Esophagus squamous epithelium (tissue), 4 donors: ENCODE measurements at regions not wholly inside any gene's neighbourhood (a gene's known extent, or its start where the extent isn't known, plus 50 kb on each side); places are given as distances from the start of the nearest gene placed in this dataset.

Experiments used
- POLR2A ChIP-seq, 4 donors: fragments of 450-650 bp; IDR thresholded peaks; one replicate each; pipeline ENCODE4 v1.6.1; 2017; ENCODE audit warnings: antibody characterized with exemption in 4 of 4, mild to moderate bottlenecking in 4 of 4, moderate library complexity in 3 of 4
- TF ChIP-seq, protein P1 (sequence below), 6 experiments: fragments of 450-650 bp in 4 of 6; fragments of 200-600 bp in 2 of 6; sonication (generic) in 2 of 6; IDR thresholded peaks; one replicate each; pipeline ENCODE4 v1.5.1; 2016 to 2019; ENCODE audit warnings: antibody characterized with exemption in 6 of 6, mild to moderate bottlenecking in 4 of 6, moderate library complexity in 4 of 6

GRCh38 chr9:2387166-2387565 lies 234.4 kb upstream of the VLDLR start:
- TF ChIP-seq POLR2A (IDR thresholded peaks at IDR 0.05) = no peak
- TF ChIP-seq, protein P1, sequence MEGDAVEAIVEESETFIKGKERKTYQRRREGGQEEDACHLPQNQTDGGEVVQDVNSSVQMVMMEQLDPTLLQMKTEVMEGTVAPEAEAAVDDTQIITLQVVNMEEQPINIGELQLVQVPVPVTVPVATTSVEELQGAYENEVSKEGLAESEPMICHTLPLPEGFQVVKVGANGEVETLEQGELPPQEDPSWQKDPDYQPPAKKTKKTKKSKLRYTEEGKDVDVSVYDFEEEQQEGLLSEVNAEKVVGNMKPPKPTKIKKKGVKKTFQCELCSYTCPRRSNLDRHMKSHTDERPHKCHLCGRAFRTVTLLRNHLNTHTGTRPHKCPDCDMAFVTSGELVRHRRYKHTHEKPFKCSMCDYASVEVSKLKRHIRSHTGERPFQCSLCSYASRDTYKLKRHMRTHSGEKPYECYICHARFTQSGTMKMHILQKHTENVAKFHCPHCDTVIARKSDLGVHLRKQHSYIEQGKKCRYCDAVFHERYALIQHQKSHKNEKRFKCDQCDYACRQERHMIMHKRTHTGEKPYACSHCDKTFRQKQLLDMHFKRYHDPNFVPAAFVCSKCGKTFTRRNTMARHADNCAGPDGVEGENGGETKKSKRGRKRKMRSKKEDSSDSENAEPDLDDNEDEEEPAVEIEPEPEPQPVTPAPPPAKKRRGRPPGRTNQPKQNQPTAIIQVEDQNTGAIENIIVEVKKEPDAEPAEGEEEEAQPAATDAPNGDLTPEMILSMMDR (IDR thresholded peaks at IDR 0.05) = no peak
